ENCODE measurements at regions not wholly inside any gene's neighbourhood (a gene's known extent, or its start where the extent isn't known, plus 50 kb on each side); places are given as distances from the start of the nearest gene placed in this dataset.

DNA sequence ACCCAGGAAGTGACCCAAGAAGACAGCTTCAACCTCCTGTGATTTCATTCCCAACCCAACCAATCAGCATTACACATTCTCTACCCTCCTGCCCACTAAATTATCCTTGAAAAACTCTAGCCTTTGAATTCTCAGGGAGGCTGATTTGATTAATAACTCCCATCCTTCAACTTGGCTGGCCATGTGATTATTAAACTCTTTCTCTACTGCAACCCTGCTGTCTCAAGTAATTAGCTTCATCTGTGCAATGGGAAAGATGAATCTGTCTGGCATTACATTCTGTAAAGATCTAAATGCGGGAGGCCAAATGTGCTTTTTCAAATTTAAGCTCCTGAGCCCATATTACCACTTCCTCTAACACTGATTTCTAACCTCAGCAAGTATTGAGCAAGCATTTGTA is 95.9 kb upstream of the STT3B start:
- DNase-seq = no peak
- intact Hi-C loops (cut with DNase I; ENCODE audit: low total_unique reads) = no loop called here
- WGBS, 2 donors = 96 to 100% methylated on average over 1 of the region's 1 CpG
- no peak overlapping the region for H3K27ac ChIP-seq
- no peak for TF ChIP-seq POLR2A (IDR thresholded peaks at IDR 0.05)
- TF ChIP-seq, protein P1, sequence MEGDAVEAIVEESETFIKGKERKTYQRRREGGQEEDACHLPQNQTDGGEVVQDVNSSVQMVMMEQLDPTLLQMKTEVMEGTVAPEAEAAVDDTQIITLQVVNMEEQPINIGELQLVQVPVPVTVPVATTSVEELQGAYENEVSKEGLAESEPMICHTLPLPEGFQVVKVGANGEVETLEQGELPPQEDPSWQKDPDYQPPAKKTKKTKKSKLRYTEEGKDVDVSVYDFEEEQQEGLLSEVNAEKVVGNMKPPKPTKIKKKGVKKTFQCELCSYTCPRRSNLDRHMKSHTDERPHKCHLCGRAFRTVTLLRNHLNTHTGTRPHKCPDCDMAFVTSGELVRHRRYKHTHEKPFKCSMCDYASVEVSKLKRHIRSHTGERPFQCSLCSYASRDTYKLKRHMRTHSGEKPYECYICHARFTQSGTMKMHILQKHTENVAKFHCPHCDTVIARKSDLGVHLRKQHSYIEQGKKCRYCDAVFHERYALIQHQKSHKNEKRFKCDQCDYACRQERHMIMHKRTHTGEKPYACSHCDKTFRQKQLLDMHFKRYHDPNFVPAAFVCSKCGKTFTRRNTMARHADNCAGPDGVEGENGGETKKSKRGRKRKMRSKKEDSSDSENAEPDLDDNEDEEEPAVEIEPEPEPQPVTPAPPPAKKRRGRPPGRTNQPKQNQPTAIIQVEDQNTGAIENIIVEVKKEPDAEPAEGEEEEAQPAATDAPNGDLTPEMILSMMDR (IDR thresholded peaks at IDR 0.05) = no peak
- H3K4me1 ChIP-seq = no peaks in the 10 kb centered on the region
- no peak overlapping the region for H3K4me3 ChIP-seq
- no peaks in the 10 kb centered on the region for H3K36me3 ChIP-seq (ENCODE audit: low read depth, missing control alignments)
- no peaks in the 10 kb centered on the region for H3K27me3 ChIP-seq
- no peaks in the 10 kb centered on the region for H3K9me3 ChIP-seq

- H3K27ac ChIP-seq = no peak overlapping the region
- H3K4me3 ChIP-seq = no peak overlapping the region
- intact Hi-C loops (cut with DNase I; ENCODE audit: low total_unique reads) = no loop called here
- 43 to 67% methylated on average over 2 of the region's 2 CpGs for WGBS, 2 donors
- H3K9me3 ChIP-seq = no peaks in the 10 kb centered on the region
- H3K36me3 ChIP-seq (ENCODE audit: low read depth, missing control alignments) = no peaks in the 10 kb centered on the region
- no peak for DNase-seq
- no peaks in the 10 kb centered on the region for H3K27me3 ChIP-seq
- no peak for TF ChIP-seq POLR2A (IDR thresholded peaks at IDR 0.05)
- TF ChIP-seq, protein P1 (IDR thresholded peaks at IDR 0.05) = no peak
- H3K4me1 ChIP-seq = no peaks in the 10 kb centered on the region
Observed at GRCh38 chr3:31438742-31439141, 94.0 kb upstream of the STT3B start.

GRCh38 chr3:31439890-31440750 is 92.6 kb upstream of the STT3B start:
- H3K27me3 ChIP-seq = no peaks in the 10 kb centered on the region
- no peaks in the 10 kb centered on the region for H3K4me1 ChIP-seq
- intact Hi-C loops (cut with DNase I; ENCODE audit: low total_unique reads) = no loop called here
- 64 to 66% methylated on average over 3 of the region's 3 CpGs for WGBS, 2 donors
- no peak overlapping the region for H3K4me3 ChIP-seq
- H3K9me3 ChIP-seq = no peaks in the 10 kb centered on the region
- no peak for TF ChIP-seq POLR2A (IDR thresholded peaks at IDR 0.05)
- TF ChIP-seq, protein P1 (IDR thresholded peaks at IDR 0.05) = no peak
- H3K27ac ChIP-seq = no peak overlapping the region
- H3K36me3 ChIP-seq (ENCODE audit: low read depth, missing control alignments) = no peaks in the 10 kb centered on the region
- DNase-seq = no peak

- Histone ChIP-seq H3K4me3 (no peak overlapping the region), H3K27me3 (no peaks in the 10 kb centered on the region), H3K9me3 (no peaks in the 10 kb centered on the region), H3K27ac (no peak overlapping the region), H3K4me1 (no peaks in the 10 kb centered on the region), H3K36me3 (ENCODE audit: low read depth, missing control alignments) (no peaks in the 10 kb centered on the region)
- intact Hi-C loops (cut with DNase I; ENCODE audit: low total_unique reads) = no loop called here
- TF ChIP-seq, protein P1 (IDR thresholded peaks at IDR 0.05) = no peak
- no peak for TF ChIP-seq POLR2A (IDR thresholded peaks at IDR 0.05)
- no peak for DNase-seq
- WGBS, 2 donors = 85 to 95% methylated on average over 1 of the region's 1 CpG
Observed at GRCh38 chr3:31440878-31441277, 91.8 kb upstream of the STT3B start.

DNA sequence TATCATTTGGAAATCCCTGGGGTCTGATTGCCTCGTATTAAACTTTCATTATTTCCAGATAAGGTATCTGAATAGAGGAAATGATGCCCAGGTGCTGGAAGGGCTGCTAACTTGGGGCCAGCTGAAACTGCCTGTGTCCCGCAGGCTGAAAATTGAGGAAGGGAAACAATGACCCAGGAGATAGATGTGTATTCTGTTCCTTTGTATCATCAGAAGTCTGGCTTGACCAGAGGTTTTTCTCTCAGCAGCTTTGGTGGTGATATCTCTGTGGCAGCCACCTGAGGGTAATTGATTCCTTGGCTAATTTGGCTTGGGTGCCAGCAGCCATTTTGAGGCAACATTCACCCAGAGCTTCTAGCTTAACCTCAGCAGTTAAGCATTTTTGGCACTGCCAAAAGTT is 90.0 kb upstream of the STT3B start:
- Histone ChIP-seq H3K4me3 (no peak overlapping the region), H3K4me1 (no peaks in the 10 kb centered on the region), H3K27me3 (no peaks in the 10 kb centered on the region), H3K36me3 (ENCODE audit: low read depth, missing control alignments) (no peaks in the 10 kb centered on the region), H3K9me3 (no peaks in the 10 kb centered on the region), H3K27ac (no peak overlapping the region)
- TF ChIP-seq POLR2A (IDR thresholded peaks at IDR 0.05) = no peak
- TF ChIP-seq, protein P1 (IDR thresholded peaks at IDR 0.05) = no peak
- intact Hi-C loops (cut with DNase I; ENCODE audit: low total_unique reads) = no loop called here
- no peak for DNase-seq
- 64 to 92% methylated on average over 2 of the region's 2 CpGs for WGBS, 2 donors
